GM12878 (cell line): ENCODE measurements at regions not wholly inside any gene's neighbourhood (a gene's known extent, or its start where the extent isn't known, plus 50 kb on each side); places are given as distances from the start of the nearest gene placed in this dataset.

Source experiments
- ATAC-seq: fragments of 200-7000 bp; cut with Tn5 transposase; 3 replicates; pipeline ENCODE4 v1.9.1; 2020; ENCODE audit warnings: mild to moderate bottlenecking, moderate library complexity
- BruUV-seq: library from RNA; stranded (reverse); fragments of 400-500 nt; replicated peaks from 2 replicates; lab custom pipeline; 2021; lab: Mats Ljungman, UMichigan
- CTCF ChIA-PET: fragments of 300-600 bp; sonication (Branson Sonifier 250); formaldehyde crosslinking; extraction: SDS; loops from one replicate; lab custom pipeline; 2021; ENCODE audit warnings: inconsistent platforms; lab: Yijun Ruan, JAX
- POLR2A ChIA-PET: fragments of 350-600 bp; formaldehyde crosslinking; extraction: SDS; loops from one replicate; lab custom pipeline; 2021; ENCODE audit warnings: inconsistent platforms; lab: Charles Lee
- RAD21 ChIA-PET: fragments of 300-600 bp; sonication (Branson Sonifier 250); formaldehyde crosslinking; loops from one replicate; lab custom pipeline; 2023; ENCODE audit warnings: antibody characterized with exemption; ENCODE audit not compliant: unreplicated experiment; lab: Charles Lee
- SMC1A ChIA-PET: fragments of 300-600 bp; sonication (Branson Sonifier 250); formaldehyde crosslinking; loops from one replicate; lab custom pipeline; 2023; ENCODE audit not compliant: unreplicated experiment, uncharacterized antibody; lab: Charles Lee
- DNase-seq: peaks from one replicate; pipeline ENCODE4 v3.0.0-alpha.2; 2011; ENCODE audit warnings: low read depth, low spot score
- FAIRE-seq: peaks from 3 replicates; lab custom pipeline; 2011; peaks lifted over from hg19 to GRCh38; lab: Jason Lieb, UNC
- H2AFZ ChIP-seq: 2 replicates; pipeline ENCODE4 v1.6.0; 2011; ENCODE audit warnings: low read depth, low read length, control low read depth; ENCODE audit not compliant: control insufficient read depth
- H3K27ac ChIP-seq: 2 replicates; pipeline ENCODE4 v1.5.1; 2011; ENCODE audit warnings: control low read depth; ENCODE audit not compliant: control insufficient read depth, insufficient read depth
- H3K27me3 ChIP-seq, 2 experiments: replicated peaks in 1 of 2; 2 replicates each; pipeline versions ENCODE4 v1.6.0 to v1.6.1; 2011; ENCODE audit warnings: low read length in 1 of 2; ENCODE audit not compliant: control insufficient read depth in 2 of 2, insufficient read depth in 2 of 2
- H3K36me3 ChIP-seq, 2 experiments: 2 replicates each; pipeline ENCODE4 v1.5.1; 2011; ENCODE audit warnings: low read length in 1 of 2; ENCODE audit not compliant: control insufficient read depth in 2 of 2, insufficient read depth in 2 of 2
- H3K4me1 ChIP-seq: 2 replicates; pipeline ENCODE4 v1.6.1; 2011; ENCODE audit warnings: mild to moderate bottlenecking, low read length, moderate library complexity, mixed read lengths; ENCODE audit not compliant: control insufficient read depth, insufficient read depth
- H3K4me2 ChIP-seq: 2 replicates; pipeline ENCODE4 v1.6.0; 2011; ENCODE audit warnings: control low read depth; ENCODE audit not compliant: control insufficient read depth, insufficient read depth
- H3K4me3 ChIP-seq: fragments of 200-600 bp; sonication (generic); 2 replicates; pipeline ENCODE4 v1.5.1; 2016
- H3K79me2 ChIP-seq: 2 replicates; pipeline ENCODE4 v1.6.0; 2011; ENCODE audit warnings: low read length; ENCODE audit not compliant: control insufficient read depth, insufficient read depth
- H3K9ac ChIP-seq: 2 replicates; pipeline ENCODE4 v1.8.0; 2011; ENCODE audit warnings: low read length, control low read depth, mixed read lengths; ENCODE audit not compliant: control insufficient read depth, insufficient read depth
- H3K9me3 ChIP-seq: replicated peaks from 3 replicates; pipeline ENCODE4 v1.5.1; 2011; ENCODE audit warnings: mild to moderate bottlenecking, low read length; ENCODE audit not compliant: control insufficient read depth, insufficient read depth
- H4K20me1 ChIP-seq: 2 replicates; pipeline ENCODE4 v1.6.0; 2011; ENCODE audit not compliant: control insufficient read depth, insufficient read depth
- CBX5 ChIP-seq: sonication (generic); IDR thresholded peaks from 2 replicates; pipeline ENCODE4 v1.6.1; 2016; ENCODE audit warnings: low read depth, moderate library complexity, mild to moderate bottlenecking, inconsistent platforms
- DPF2 ChIP-seq: fragments of 450-650 bp; IDR thresholded peaks from 2 replicates; pipeline ENCODE4 v1.6.1; 2017; ENCODE audit warnings: mild to moderate bottlenecking
- E4F1 ChIP-seq: fragments of 450-650 bp; IDR thresholded peaks from 2 replicates; pipeline ENCODE4 v1.6.1; 2018; ENCODE audit warnings: borderline replicate concordance, mild to moderate bottlenecking; ENCODE audit not compliant: partially characterized antibody
- GABPA ChIP-seq: IDR thresholded peaks from 2 replicates; pipeline ENCODE4 v1.6.1; 2014; ENCODE audit warnings: antibody characterized with exemption, low read depth, mild to moderate bottlenecking, inconsistent platforms
- JUND ChIP-seq: IDR thresholded peaks from 2 replicates; pipeline ENCODE4 v1.6.1; 2012; ENCODE audit warnings: low read depth, mild to moderate bottlenecking, low read length, improper control_type of control experiment, moderate library complexity
- LARP7 ChIP-seq: fragments of 450-650 bp; IDR thresholded peaks from 2 replicates; pipeline ENCODE4 v1.6.1; 2017; ENCODE audit warnings: mild to moderate bottlenecking
- MTA3 ChIP-seq: IDR thresholded peaks from 2 replicates; pipeline ENCODE4 v1.6.1; 2012; ENCODE audit warnings: low read length, inconsistent platforms, borderline replicate concordance
- MYB ChIP-seq: fragments of 150-350 bp; IDR thresholded peaks from 2 replicates; pipeline ENCODE4 v1.6.1; 2014; ENCODE audit warnings: mild to moderate bottlenecking, low read depth, low read length, borderline replicate concordance
- NFYB ChIP-seq: IDR thresholded peaks from 2 replicates; pipeline ENCODE4 v1.6.1; 2011; ENCODE audit warnings: low read depth, mild to moderate bottlenecking, low read length, improper control_type of control experiment, moderate library complexity; ENCODE audit not compliant: insufficient read depth
- REST ChIP-seq: IDR thresholded peaks from 2 replicates; pipeline ENCODE4 v1.6.1; 2012; ENCODE audit warnings: mild to moderate bottlenecking, low read depth, low read length
- RFX5 ChIP-seq: IDR thresholded peaks from 2 replicates; pipeline ENCODE4 v1.6.1; 2011; ENCODE audit warnings: low read depth, low read length, improper control_type of control experiment
- SREBF1 ChIP-seq: IDR thresholded peaks from 2 replicates; pipeline ENCODE4 v1.6.1; 2012; ENCODE audit warnings: mild to moderate bottlenecking, low read length
- TCF3 ChIP-seq: IDR thresholded peaks from 2 replicates; pipeline ENCODE4 v1.6.1; 2012; ENCODE audit warnings: low read depth, mild to moderate bottlenecking, low read length, borderline replicate concordance; ENCODE audit not compliant: insufficient read depth
- ZBED1 ChIP-seq: IDR thresholded peaks from 2 replicates; pipeline ENCODE4 v1.6.1; 2016; ENCODE audit warnings: borderline replicate concordance
- ZNF24 ChIP-seq: fragments of 450-650 bp; IDR thresholded peaks from 2 replicates; pipeline ENCODE4 v1.6.1; 2017; ENCODE audit warnings: antibody characterized with exemption, mild to moderate bottlenecking
- ZNF592 ChIP-seq: fragments of 450-650 bp; IDR thresholded peaks from 2 replicates; pipeline ENCODE4 v1.6.1; 2017; ENCODE audit warnings: mild to moderate bottlenecking, moderate library complexity
- WGBS: methylation state at CpG from one replicate; pipeline ENCODE4 v1.1.6; 2016; ENCODE audit warnings: low lambda C conversion rate; ENCODE audit not compliant: insufficient replicate concordance, insufficient coverage; ENCODE audit errors: missing lambda C conversion rate; 5-methylcytosine and 5-hydroxymethylcytosine counted together
- in situ Hi-C: fragments of 300-500 bp; cut with MboI; formaldehyde crosslinking; loops from 9 replicates; pipeline ENCODE4 v1.14.3; 2018; ENCODE audit warnings: mixed read lengths
- intact Hi-C: fragments of 100-400 bp; cut with micrococcal nuclease; formaldehyde crosslinking; loops from one replicate; pipeline ENCODE4 v1.14.2; 2022; ENCODE audit not compliant: unreplicated experiment

GRCh38 chr19:30743702-30744101, 371.5 kb downstream of the ZNF536 start (continued):
- TF ChIP-seq REST (no peak), RFX5 (no peak), MTA3 (no peak), GABPA (no peak), DPF2 (no peak), ZBED1 (no peak), LARP7 (no peak), SREBF1 (no peak)

- no peaks in the 10 kb centered on the region for H3K36me3 ChIP-seq
- no peaks in the 10 kb centered on the region for H4K20me1 ChIP-seq
- SMC1A ChIA-PET, result no interaction called here
- TF ChIP-seq NFYB (no peak), ZNF24 (no peak), ZNF592 (no peak), E4F1 (no peak), MYB (no peak), TCF3 (no peak), JUND (no peak), CBX5 (no peak)
Observed at GRCh38 chr19:30743011-30743410, 370.8 kb downstream of the ZNF536 start.

More at GRCh38 chr19:30743011-30743410, 370.8 kb downstream of the ZNF536 start:
- Histone ChIP-seq H3K27ac (no peak overlapping the region), H3K79me2 (no peaks in the 10 kb centered on the region), H3K4me2 (no peak overlapping the region), H3K27me3 (no peaks in the 10 kb centered on the region), H3K4me3 (no peak overlapping the region), H3K9me3 (no peaks in the 10 kb centered on the region; the same call in 2 of the 3 replicates), H2AFZ (no peak overlapping the region), H3K9ac (no peak overlapping the region), H3K4me1 (no peaks in the 10 kb centered on the region)
- FAIRE-seq (no peak), ATAC-seq (no peak), DNase-seq (no peak)
- intact Hi-C loops (no loop called here), in situ Hi-C loops (no loop called here)
- RAD21 ChIA-PET, result no interaction called here
- WGBS, result 14% methylated on average over 10 of the region's 10 CpGs
- no TSS peak for BruUV-seq
- POLR2A ChIA-PET, result no interaction called here
- CTCF ChIA-PET, result no interaction called here
